Activated CD4-positive, alpha-beta memory T cell treated with anti-CD3 and anti-CD28 coated beads for 36 hours (primary cell): ENCODE measurements at regions not wholly inside any gene's neighbourhood (a gene's known extent, or its start where the extent isn't known, plus 50 kb on each side); places are given as distances from the start of the nearest gene placed in this dataset.
"Not testable (repeated sequence)": the region's sequence is repeated elsewhere in the genome, so short reads cannot be mapped to it uniquely, and the experiment has no call there.

Source experiments
- CTCF ChIA-PET: fragments of 350-600 bp; sonication (Branson Sonifier 250); formaldehyde crosslinking; loops from one replicate; lab custom pipeline; 2021; ENCODE audit warnings: antibody characterized with exemption, inconsistent platforms; lab: Charles Lee
- POLR2A ChIA-PET: fragments of 350-600 bp; sonication (Branson Sonifier 250); formaldehyde crosslinking; loops from one replicate; lab custom pipeline; 2021; ENCODE audit warnings: antibody characterized with exemption; lab: Charles Lee
- DNase-seq: peaks from one replicate; pipeline ENCODE4 v3.0.0-alpha.2; 2020
- H3K27ac Mint-ChIP-seq: one replicate; pipeline ENCODE4 v1.8.0; 2021; ENCODE audit warnings: mixed read lengths
- H3K27me3 Mint-ChIP-seq: one replicate; pipeline ENCODE4 v1.8.0; 2021; ENCODE audit warnings: mixed read lengths
- H3K36me3 Mint-ChIP-seq: one replicate; pipeline ENCODE4 v1.8.0; 2021; ENCODE audit warnings: mixed read lengths
- H3K4me1 Mint-ChIP-seq: one replicate; pipeline ENCODE4 v1.8.0; 2021; ENCODE audit warnings: low read depth, mixed read lengths
- H3K4me3 Mint-ChIP-seq: one replicate; pipeline ENCODE4 v1.8.0; 2021; ENCODE audit warnings: mild to moderate bottlenecking, mixed read lengths
- H3K9me3 Mint-ChIP-seq: one replicate; pipeline ENCODE4 v1.8.0; 2021; ENCODE audit warnings: mixed read lengths
- intact Hi-C: fragments of 100-400 bp; cut with micrococcal nuclease; formaldehyde crosslinking; loops from one replicate; pipeline ENCODE4 v1.15.1; 2023

DNA sequence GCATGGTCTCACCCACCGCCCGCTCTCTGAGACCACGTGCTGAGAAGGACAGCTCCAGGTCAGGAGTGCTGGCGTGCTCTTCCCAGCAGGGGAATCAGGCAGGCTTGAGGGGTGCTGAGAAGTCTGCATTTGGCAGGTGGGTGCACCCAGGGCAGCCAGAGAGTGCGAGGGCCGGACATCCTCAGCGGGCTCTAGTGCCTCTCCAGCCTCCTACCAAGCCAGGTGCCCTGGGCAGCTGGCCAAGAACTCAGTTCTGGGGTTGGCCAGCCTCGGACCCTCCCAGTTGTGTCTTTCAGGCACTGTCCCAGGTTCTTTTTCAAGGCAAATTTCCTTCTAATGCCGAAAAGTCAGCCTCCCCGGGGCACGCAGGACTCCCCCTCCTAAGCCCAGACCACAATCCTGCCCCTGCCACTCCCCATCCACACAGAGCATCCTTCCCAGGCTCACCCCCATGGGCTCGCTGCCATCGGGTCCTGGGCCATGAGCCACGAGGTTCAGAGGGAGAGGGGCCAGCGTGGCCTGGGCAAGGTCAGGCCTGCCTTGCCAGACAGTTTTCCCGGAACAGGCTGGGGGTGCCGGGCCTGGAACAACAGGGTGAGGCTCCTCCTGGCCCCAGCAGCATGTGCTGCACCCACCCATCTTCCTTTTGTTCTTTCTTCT is 52.2 kb upstream of the GPC1 start:
- intact Hi-C loops, result no loop called here
- no peak for DNase-seq
- ChIA-PET POLR2A (no interaction called here), CTCF (interaction anchor here (0.7 kb wide), 1 partner anchor 161 kb away, joined by 4 read pairs; no protein-coding TSS in a partner anchor)
- no peak overlapping the region for H3K4me3 Mint-ChIP-seq
- H3K4me1 Mint-ChIP-seq, result peaks cover 4% of the 10 kb centered on the region
- H3K27ac Mint-ChIP-seq, result no peak overlapping the region
- peaks cover 5% of the 10 kb centered on the region for H3K9me3 Mint-ChIP-seq
- peaks cover 6% of the 10 kb centered on the region for H3K27me3 Mint-ChIP-seq
- H3K36me3 Mint-ChIP-seq, result no peaks in the 10 kb centered on the region

DNA sequence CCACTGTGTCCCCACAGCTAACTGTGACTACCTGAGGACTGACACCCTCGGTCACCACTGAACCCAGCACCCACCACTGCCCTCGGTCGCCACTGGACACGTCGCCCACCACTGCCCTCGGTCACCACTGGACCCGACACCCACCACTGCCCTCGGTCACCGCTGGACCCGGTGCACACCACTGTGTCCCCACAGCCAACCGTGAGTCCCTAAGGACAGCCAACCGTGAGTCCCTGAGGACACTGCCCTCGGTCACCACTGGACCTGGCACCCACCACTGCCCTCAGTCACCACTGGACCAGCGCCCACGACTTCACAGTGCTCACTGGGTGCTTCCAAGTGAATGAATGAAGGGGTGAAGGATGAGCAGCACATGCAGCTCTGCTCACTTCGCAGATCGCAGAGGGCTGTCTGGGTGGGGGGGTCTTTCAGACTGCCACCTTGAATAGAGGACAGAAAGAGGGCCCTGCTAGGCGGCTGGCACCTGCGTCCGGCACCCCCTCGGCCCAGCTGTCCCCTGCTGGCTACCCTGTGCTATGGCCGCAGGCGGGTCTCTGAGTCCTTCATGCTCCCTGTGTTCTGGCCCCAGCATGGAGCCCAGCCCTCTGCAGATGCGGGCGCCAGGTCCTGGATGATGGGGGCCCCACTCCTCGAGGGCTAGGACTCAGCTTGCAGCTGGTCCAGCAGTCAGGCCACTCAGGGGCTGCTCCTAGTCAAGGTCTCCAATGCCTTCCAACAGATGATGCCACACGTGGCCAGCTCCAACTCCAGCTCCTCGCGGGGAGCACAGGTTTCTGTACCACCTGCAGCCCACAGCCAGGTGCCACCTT is 51.4 kb upstream of the GPC1 start:
- CTCF ChIA-PET, result interaction anchor here (0.7 kb wide), 1 partner anchor 161 kb away, joined by 4 read pairs; no protein-coding TSS in a partner anchor
- POLR2A ChIA-PET, result no interaction called here
- intact Hi-C loops, result no loop called here
- no peak overlapping the region for H3K4me3 Mint-ChIP-seq
- H3K9me3 Mint-ChIP-seq, result peaks cover 5% of the 10 kb centered on the region
- peaks cover 4% of the 10 kb centered on the region for H3K4me1 Mint-ChIP-seq
- H3K36me3 Mint-ChIP-seq, result no peaks in the 10 kb centered on the region
- no peak overlapping the region for H3K27ac Mint-ChIP-seq
- no peak for DNase-seq
- H3K27me3 Mint-ChIP-seq, result peaks cover 6% of the 10 kb centered on the region

DNA sequence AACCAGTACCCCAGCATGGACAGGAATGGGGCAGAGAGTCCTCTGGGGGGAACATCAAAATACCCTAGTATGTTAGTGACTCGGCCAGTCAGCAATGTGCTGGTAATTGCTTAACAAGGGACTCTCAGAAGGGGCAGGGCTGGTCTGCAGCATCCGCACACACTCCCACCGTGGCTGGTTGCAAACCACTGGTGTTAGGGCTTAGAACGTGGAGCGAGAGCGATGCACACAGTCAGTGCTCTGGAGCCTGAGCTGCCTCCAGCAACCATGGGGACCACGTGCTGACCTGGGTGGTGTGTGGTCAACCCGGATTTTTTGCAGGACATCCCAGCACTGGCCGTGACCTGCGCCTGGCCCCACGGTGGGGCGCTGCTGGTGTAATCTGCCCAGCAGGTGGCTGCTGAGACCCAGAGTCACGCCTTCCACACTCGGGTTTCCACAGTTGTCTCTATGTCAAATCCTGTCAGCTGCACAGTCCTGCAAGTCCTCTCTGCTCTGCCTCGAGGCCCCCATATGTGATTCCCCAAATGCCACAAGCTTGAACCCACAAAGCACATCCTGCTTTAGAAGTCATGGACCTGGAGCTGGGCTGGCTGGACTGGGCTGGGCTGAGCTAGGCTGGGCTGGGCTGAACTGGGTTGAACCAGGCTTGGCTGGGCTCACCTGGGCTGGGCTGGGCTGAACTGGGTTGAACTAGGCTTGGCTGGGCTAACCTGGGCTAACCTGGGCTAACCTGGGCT is 50.6 kb upstream of the GPC1 start:
- peaks cover 5% of the 10 kb centered on the region for H3K9me3 Mint-ChIP-seq
- peaks cover 4% of the 10 kb centered on the region for H3K4me1 Mint-ChIP-seq
- POLR2A ChIA-PET, result no interaction called here
- CTCF ChIA-PET, result no interaction called here
- H3K36me3 Mint-ChIP-seq, result no peaks in the 10 kb centered on the region
- no peak overlapping the region for H3K4me3 Mint-ChIP-seq
- H3K27ac Mint-ChIP-seq, result no peak overlapping the region
- intact Hi-C loops, result no loop called here
- no peak for DNase-seq
- peaks cover 6% of the 10 kb centered on the region for H3K27me3 Mint-ChIP-seq

DNA sequence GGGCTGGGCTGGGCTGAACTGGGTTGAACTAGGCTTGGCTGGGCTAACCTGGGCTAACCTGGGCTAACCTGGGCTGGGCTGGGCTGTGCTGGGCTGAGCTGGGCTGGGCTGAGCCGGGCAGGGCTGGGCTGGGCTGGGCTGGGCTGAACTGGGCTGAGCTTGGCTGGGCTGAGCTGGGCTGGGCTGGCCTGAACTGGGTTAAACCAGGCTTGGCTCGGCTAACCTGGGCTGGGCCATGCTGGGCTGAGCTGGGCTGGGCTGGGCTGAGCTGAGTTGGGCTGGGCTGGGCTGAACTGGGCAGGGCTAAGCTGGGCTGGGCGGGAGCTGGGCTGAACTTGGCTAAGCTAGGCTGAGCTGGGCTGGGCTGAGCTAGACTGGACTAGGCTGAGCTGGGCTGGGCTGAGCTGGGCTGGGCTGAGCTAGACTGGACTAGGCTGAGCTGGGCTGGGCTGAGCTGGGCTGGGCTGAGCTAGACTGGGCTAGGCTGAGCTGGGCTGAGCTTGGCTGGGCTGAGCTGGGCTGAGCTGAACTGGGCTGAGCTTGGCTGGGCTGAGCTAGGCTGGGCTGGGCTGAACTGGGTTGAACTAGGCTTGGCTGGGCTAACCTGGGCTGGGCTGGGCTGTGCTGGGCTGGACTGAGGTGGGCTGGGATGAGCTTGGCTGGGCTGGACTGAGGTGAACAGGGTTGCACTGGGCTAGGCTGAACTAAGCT is 49.9 kb upstream of the GPC1 start:
- H3K36me3 Mint-ChIP-seq, H3K4me1 Mint-ChIP-seq, POLR2A ChIA-PET, H3K9me3 Mint-ChIP-seq, CTCF ChIA-PET, H3K27ac Mint-ChIP-seq, DNase-seq, intact Hi-C loops, H3K27me3 Mint-ChIP-seq, H3K4me3 Mint-ChIP-seq: not testable (repeated sequence)
